ENCODE measurements at regions not wholly inside any gene's neighbourhood (a gene's known extent, or its start where the extent isn't known, plus 50 kb on each side); places are given as distances from the start of the nearest gene placed in this dataset.
"Not testable (repeated sequence)": the region's sequence is repeated elsewhere in the genome, so short reads cannot be mapped to it uniquely, and the experiment has no call there.

- DNase-seq (ENCODE audit: low spot score) = not testable (repeated sequence)
These were observed 280.9 kb downstream of the PYDC2 start for GRCh38 chr3:191741847-191742350.

GRCh38 chr3:191743283-191743682 lies 282.3 kb downstream of the PYDC2 start:
- no peak for DNase-seq (ENCODE audit: low spot score)

GRCh38 chr3:191750618-191751017 lies 289.7 kb downstream of the PYDC2 start:
- DNase-seq (ENCODE audit: low spot score) = no peak

DNA sequence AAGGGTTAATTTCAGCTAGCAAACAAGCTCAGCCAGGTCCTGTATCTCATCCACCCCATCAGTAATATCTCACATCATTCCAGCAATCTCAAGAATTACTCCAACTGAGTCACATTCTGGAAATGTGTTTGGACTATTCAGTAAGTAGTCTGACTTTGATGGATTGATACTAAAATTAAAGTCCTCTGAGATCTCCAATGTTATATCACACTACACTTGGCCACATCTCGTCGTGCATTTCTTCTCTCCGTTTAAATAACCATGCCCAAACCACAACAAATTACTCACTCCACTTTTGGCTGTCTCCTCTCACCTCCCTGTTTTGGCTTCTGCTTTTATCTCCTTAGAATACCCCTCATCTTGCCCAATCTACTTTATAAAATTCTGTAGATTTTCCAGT lies 292.2 kb downstream of the PYDC2 start:
- no peak for DNase-seq (ENCODE audit: low spot score)

DNA sequence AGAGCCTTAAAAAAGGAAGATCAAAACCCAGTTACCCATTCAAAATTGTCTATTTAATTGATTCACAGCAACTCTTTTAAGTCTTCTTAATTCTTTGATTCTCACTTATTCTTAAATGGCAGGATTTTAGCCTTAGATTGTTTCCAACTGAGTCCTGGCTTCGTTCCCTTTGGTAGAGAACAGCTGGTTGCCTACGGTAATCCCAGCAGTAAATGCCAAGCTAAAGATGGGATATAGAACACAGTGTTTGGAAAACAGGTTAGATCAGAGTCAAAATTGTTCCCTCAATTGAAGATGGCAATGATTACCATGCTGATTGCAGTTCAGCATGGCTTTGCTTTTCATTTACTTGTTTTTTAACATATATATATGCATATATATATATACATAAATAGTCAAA lies 300.9 kb downstream of the PYDC2 start:
- DNase-seq (ENCODE audit: low spot score) = peak; percentile 30

DNA sequence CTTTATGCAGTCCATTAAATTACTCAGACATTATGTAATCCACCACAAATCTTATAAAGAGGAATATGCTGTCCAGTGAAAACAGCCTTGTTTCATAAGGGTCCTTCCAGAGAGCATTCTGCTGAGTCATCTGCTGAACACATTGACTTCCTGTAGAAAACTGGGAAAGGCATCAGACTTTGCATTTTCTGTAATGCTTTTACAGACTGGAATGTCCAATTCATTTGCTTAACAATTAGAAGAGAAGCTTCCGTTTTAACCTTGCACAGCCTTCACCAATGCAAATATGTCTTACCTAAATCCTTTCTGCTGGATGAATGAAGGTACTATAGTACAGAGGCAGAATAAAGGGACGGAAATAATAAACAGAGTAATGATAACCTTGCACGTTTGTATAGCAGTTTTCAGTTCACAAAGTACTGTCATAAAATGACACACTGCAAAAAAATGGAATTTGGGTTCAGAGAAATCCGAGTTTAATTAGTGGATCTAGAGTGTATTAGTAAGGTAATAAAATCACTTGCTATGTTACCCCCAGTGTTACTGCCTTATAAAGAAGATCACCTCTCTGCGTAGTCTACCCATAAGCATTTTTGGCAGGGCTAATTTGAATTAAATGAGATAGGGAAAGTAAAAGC lies 301.5 kb downstream of the PYDC2 start:
- DNase-seq (ENCODE audit: low spot score) = no peak

GRCh38 chr3:191768421-191768820 lies 307.5 kb downstream of the PYDC2 start:
- DNase-seq (ENCODE audit: low spot score) = no peak

GRCh38 chr3:191770541-191770940 lies 309.6 kb downstream of the PYDC2 start:
- no peak for DNase-seq (ENCODE audit: low spot score)

DNA sequence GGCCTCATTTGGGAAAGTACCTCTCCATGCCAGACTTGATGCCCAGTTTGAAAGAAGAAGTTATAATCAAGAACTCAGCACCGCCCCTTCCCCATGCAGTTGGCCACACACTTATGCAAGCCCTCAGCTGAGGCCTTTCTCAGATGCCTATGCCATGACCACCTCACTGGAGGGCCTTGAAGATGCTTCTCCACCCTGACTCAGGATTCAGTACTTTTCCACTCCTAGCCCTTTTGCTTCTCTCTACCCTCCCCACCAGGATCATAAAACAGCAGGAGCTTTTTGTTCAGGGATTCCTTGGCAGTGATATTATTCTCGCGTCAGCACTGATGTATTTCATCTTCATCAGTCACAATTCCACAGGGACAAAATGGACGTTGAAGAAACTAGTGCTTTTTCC lies 313.5 kb downstream of the PYDC2 start:
- DNase-seq (ENCODE audit: low spot score) = peak; percentile 24

DNA sequence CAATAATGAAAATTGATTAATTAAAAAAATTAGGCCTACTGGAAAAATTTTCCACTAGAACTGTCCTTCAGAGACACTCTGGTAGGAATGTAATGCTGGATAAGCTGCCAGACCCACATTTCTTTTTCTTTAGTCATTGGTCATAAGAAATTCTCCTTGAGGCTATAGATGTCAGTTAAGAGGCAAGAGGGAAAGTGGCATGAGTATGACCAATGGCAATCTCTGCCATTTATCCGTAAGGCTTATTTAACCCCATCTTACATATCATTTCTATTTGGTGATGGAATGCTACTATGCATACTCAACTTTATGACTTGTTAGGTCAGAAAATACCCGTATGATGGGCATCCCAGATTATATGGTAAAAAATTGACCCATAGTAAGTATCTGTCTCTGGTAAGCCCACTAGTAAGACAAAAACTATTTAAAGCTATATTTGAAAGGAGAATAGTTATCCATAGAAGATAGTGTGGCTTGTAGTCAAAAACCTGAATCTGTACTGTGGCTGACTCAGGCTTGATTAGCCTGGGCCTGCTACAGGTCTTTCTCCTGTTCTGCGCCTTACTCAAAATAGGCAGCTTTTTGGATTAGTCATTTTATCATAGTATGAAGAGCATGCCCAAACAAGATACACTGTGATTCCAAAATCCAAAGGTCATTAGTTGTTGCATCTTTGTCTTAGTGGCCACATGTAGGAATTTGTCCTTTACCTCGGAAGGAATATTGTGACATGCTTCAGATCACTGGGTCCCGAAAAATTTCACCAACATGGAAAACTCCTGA lies 314.7 kb downstream of the PYDC2 start:
- no peak for DNase-seq (ENCODE audit: low spot score)

GRCh38 chr3:191781044-191781443 lies 320.1 kb downstream of the PYDC2 start:
- no peak for DNase-seq (ENCODE audit: low spot score)

DNA sequence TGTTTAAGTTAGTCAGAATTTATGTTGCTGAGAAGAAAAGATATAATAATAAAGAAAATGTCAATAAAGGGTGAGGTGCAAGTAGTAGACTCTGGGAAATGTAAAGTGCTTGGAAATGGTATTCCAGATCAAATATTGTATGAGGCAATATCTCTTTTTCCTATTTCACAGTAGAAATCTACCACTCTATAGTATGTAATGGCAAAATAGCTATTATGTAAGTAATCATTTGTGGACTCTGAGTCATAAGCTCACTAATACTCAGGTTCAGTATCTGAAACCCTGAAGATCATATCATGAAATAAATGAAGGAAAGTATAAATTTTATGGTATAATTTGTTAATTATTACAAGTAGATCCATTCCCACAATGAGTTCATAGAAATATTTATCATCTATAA lies 322.1 kb downstream of the PYDC2 start:
- DNase-seq (ENCODE audit: low spot score) = no peak

GRCh38 chr3:191790934-191791333 lies 330.0 kb downstream of the PYDC2 start:
- no peak for DNase-seq (ENCODE audit: low spot score)

DNA sequence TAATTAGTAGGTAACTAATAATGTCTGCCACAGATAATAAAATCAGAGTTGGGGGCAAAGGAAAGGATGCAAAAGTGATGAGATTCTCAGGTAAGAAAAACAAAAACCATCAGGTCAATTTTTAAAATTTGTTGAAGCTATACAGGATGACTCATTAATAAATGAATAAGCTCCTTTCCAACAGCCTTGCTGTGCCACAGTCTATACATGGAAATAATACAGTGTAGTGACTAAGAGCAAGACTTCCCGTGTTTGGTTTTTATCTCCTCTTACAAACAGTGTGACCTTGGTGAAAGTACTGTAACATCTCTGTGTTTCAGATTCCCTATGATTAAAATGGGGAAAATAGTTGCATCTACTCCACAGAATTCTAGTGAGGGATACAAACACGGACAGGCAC lies 331.6 kb downstream of the PYDC2 start:
- DNase-seq (ENCODE audit: low spot score) = no peak

GRCh38 chr3:191795196-191795595 lies 334.2 kb downstream of the PYDC2 start:
- no peak for DNase-seq (ENCODE audit: low spot score)

GRCh38 chr3:191797271-191797670 lies 336.3 kb downstream of the PYDC2 start:
- no peak for DNase-seq (ENCODE audit: low spot score)

- DNase-seq (ENCODE audit: low spot score) = no peak
These were observed 341.7 kb downstream of the PYDC2 start for GRCh38 chr3:191802671-191803070.

DNA sequence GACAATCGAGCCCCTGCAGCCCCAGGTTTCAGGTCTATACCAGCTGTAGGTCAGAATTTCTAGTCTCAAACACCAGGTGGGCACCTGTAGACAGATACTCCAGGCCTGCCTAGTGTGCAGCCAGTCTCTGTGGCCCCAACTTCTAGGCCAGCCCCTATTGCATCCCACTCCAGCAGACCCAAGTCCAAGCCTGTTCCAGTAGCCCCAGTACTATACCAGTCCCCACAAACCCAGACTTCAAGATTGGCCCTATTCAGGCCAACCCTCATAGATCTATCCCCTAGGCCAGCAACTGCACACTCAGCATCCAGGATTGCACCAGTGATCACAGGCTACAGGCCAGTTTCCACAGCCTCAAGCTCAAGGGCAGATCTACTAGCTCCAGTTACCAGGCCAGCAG lies 344.0 kb downstream of the PYDC2 start:
- DNase-seq (ENCODE audit: low spot score) = no peak

GRCh38 chr3:191808073-191808472 lies 347.1 kb downstream of the PYDC2 start:
- no peak for DNase-seq (ENCODE audit: low spot score)

DNA sequence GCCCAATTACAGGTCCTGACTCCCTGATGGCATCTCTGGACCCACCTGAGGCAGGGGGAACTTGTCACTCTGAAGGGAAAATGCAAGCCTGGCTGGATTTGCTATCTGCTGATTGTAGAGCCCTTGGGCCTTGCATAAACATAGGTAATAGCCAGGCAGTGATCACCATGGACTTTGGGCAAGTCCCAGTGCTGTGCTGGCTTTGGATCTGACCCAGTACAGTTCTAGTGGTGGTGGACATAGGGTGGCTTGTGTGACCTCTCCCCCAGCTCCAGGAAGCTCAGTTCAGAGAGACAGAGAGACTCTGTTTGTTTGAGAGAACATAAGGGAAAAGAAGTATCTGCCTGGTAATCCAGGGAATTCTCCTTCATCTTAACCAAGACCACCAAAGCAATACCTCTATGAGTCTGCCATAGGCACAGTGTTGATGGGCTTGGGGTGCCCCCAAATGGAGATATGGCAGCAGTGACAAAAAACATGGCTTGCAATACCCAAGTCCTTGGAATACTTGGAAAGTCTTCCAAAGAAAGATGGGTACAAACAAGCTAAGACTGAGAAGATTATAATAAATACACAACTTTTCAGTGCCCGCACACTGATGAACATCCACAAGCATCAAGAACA lies 348.5 kb downstream of the PYDC2 start:
- DNase-seq (ENCODE audit: low spot score) = no peak

- no peak for DNase-seq (ENCODE audit: low spot score)
These were observed 352.3 kb downstream of the PYDC2 start for GRCh38 chr3:191813245-191813644.

DNA sequence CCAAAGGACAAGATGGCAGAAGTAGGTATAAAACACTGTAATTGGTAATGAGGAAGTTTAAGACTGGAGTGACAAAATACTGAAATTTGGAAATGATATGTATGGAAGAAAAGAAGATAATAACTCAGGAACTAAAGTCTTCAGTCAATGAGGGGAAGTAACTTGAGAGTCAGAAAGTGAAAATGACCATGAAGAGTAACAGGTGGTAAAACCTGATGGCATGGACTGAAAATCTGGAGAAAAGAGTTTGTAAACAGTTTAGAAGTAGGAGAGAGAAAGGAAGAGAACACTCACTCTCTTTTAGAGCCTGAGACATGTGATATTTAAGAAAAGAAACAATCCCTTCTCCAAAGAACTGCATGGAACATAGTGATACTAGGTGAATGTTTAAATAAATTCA lies 387.9 kb downstream of the PYDC2 start:
- DNase-seq (ENCODE audit: low spot score) = no peak

- DNase-seq (ENCODE audit: low spot score) = no peak
These were observed 398.6 kb downstream of the PYDC2 start for GRCh38 chr3:191859531-191859930.

Measured in D341Med (cell line).